ENCODE measurements at regions not wholly inside any gene's neighbourhood (a gene's known extent, or its start where the extent isn't known, plus 50 kb on each side); places are given as distances from the start of the nearest gene placed in this dataset.
A peak's percentile ranks its signal among the peaks of the same experiment; 100 is the strongest.
"Not testable (repeated sequence)": the region's sequence is repeated elsewhere in the genome, so short reads cannot be mapped to it uniquely, and the experiment has no call there.

DNA sequence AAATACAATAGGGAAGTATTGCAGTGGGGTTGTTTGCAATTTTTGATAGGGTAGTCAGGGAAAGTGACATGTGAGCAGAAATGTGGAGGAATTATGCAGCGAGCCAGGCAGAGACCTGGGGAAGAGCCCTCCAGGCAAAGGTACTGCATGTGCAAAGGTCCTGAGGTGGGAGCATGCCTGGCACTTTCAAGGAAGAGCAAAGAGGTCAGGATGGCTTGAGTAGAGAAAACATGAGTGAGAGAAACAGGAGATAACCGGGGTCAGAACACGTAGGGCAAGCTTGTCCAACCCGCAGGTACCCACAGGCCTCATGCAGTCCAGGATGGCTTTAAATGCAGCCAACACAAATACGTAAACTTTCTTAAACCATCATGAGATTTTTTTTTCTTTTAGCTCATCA lies 71.0 kb downstream of the COQ2 start:
- DNase-seq (ENCODE audit: low read depth), result no peak

DNA sequence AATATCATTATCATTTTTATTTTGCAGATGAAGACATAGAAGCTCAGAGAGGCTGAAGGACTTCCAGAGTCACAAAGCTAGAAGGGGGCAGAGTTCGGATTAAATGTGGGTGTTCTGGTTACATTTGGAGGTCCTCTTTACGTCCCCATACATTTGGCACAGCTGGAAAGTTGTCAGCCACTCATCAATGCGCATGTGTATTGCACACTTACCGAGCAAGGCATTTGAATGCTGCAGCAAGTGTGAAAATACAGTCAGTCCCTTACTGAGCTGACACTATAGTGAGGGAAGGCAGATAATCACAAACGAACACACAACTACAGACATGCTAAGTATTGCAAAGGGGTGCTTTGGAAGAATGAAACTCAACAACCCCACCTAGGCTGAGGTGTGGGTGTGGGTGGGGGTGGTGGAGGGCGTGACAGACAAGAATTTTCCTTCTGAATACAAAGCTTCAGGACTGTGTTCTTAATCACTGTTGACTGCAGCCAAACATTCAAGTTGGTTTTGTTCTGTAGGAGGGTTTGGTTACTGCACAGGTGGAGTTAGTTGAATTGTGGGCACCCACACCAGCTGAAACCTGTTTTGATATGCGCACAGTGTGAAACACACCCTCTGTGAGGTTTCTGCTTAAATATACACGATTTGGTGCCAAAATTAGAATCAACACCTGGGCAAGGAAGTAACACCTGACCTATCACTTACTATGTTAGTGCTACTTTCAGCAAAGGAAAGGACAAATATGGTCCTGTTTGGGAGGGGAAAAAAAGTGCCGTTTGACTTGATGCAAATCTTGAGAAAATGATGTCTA lies 72.4 kb downstream of the COQ2 start:
- DNase-seq (ENCODE audit: low read depth), result no peak

DNA sequence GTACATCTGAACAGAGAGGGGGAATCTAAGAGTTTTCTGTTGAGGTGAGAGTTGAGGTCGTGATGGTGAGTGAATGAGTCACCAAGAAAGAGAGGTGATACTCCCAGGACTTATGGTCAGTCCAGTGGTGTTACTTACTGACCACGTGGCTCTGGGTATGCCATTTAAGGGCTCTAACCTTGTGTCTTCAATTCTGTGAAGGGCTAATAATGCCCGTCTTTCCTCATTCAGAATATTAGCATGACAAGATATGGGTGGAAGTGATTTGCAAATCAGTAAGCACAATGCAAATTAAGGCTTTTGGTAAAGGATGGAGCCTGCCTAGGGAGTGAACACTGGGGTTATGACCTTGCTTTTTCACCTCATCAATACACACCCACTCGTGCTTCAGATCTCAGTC lies 75.2 kb downstream of the COQ2 start:
- no peak for DNase-seq (ENCODE audit: low read depth)

DNA sequence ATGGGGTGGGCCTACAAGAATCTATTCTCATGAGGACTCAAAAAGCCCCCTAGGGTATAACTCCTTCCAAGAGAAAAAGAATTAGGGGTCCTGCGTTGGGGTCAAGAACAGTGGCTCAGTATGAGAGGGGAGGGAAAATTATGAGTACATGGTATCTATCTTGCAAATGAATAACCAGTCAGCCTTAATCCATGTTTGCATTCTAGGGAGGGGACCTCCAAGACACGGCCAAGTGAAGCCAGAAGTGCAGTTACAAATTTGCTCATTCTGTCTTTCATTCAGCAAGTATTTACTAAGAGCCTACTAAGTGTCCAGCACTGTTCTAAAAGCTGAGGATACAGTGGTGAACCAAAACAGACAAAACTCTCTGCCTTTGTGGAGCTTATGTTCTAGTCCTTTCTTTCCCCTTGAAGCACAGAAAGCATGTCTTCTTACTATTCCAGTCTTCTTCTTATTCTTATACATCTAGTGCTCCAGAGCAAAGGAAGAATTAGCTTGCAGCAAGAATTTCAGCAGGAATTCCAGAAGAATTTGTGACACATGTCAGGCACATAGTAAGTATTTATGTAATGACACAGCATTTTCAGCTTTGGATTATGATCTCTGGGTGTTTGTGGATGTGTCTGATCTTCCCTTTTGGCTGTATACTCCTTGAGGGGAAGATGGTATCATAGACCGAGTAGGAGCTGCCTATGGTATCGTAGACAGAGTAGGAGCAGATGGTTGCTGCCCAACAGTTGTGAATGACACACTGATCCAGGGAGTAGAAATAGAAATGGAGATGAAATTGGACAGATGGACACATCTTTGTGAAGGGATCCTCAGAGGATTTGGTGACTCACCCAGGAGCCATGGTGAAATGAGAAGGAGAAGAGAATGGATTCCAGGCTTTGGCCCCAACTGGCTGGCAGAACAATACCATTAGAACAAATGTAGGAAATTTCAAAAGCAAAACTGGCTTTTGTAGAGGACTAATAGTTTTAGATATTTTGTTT lies 75.9 kb downstream of the COQ2 start:
- DNase-seq (ENCODE audit: low read depth), result no peak

DNA sequence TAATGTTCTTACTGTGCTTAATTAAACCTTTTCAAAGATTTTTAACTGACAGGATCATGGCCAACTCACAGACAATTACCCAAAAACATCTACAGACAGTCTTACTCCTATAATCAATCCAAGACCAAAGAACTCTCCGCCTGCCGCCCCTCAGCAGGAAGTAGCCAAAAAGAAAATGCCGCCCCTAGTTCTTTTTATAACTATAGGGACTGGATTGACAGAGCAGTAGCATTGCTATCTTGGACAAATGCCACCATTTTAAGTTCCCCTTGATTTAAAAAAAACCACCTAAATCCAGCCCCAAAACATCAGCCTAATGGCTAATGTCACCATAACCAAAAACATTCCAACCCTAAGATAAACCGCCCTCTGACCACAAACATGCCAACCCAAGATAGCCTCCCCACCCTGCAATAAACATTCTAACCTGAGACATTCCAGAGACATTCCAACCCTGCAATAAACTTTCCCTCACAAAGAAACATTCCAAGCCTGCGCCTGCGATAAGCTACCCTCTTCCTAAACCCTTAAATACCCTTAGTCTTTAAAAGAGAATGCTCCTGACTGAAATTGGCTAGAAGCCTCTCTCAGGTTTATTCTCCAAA lies 77.0 kb downstream of the COQ2 start:
- DNase-seq (ENCODE audit: low read depth), result no peak

DNA sequence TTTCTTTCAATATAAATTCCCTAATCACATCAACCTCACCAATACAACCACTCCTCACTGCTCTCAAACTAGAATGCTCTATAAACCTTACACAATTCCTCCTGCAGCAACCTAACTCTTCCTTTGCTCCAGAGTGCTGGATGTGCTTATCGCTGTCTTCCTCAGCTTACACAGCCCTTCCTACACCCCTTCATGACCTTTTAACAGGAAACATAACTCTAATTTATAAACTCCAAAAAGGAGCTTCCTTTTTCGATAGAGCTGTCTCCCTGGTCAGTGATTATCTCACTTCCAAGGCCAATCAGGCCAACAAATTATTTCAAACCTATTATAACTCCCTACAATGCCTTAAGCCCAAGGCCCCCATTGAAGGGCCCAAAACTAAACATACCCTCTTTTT lies 78.8 kb downstream of the COQ2 start:
- no peak for DNase-seq (ENCODE audit: low read depth)

- DNase-seq (ENCODE audit: low read depth), result no peak
Observed at GRCh38 chr4:83204731-83205130, 79.9 kb downstream of the COQ2 start.

- DNase-seq (ENCODE audit: low read depth), result no peak
Observed at GRCh38 chr4:83201761-83202160, 82.8 kb downstream of the COQ2 start.

- no peak for DNase-seq (ENCODE audit: low read depth)
Observed at GRCh38 chr4:83197555-83198235, 83.2 kb upstream of the PLAC8 start.

DNA sequence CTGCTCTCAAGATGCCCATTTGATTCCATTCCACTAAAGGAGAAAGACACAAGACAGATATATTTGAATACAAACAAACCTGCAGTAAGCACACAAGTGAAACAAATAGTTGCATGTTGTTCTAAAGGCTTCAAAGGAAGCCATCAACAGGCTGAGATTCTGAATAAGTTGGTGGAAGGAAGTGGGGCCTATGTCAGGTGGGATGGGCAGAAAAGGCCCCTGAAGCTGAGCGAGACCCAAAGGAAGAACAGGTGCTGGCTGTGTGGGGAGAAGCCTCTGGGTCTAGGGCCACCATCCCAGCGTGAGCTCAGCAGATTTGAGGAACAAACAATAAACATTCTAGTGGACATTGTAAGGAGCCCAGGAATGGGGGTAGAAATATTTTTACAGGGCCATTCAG lies 82.4 kb upstream of the PLAC8 start:
- DNase-seq (ENCODE audit: low read depth), result no peak

GRCh38 chr4:83195269-83195668 lies 80.7 kb upstream of the PLAC8 start:
- DNase-seq (ENCODE audit: low read depth), result no peak

DNA sequence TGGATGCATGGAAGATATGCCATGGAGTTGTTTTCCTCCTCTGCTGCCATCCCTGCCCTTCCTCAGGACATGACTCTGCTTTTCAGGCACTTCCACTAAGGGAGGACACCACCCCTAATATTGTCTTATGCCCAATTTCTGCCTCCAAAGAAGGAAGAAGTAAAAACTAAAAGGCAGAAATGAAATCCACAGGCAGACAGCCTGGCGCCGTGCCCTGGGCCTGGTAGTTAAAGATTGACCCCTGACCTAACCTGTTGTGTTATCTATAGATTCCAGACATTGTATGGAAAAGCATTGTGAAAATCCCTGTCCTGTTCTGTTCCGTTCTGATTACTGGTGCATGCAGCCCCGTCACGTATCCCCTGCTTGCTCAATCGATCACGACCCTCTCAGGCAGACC lies 80.1 kb upstream of the PLAC8 start:
- not testable (repeated sequence) for DNase-seq (ENCODE audit: low read depth)

- DNase-seq (ENCODE audit: low read depth), result no peak
Observed at GRCh38 chr4:83192634-83193033, 78.1 kb upstream of the PLAC8 start.

GRCh38 chr4:83191026-83191425 lies 76.5 kb upstream of the PLAC8 start:
- no peak for DNase-seq (ENCODE audit: low read depth)

GRCh38 chr4:83189631-83190136 lies 75.2 kb upstream of the PLAC8 start:
- DNase-seq (ENCODE audit: low read depth), result no peak

- peak; percentile 35 for DNase-seq (ENCODE audit: low read depth)
Observed at GRCh38 chr4:83180431-83180968, 66.0 kb upstream of the PLAC8 start.

- DNase-seq (ENCODE audit: low read depth), result no peak
Observed at GRCh38 chr4:83179205-83179604, 64.7 kb upstream of the PLAC8 start.

GRCh38 chr4:83178029-83178428 lies 63.5 kb upstream of the PLAC8 start:
- no peak for DNase-seq (ENCODE audit: low read depth)

DNA sequence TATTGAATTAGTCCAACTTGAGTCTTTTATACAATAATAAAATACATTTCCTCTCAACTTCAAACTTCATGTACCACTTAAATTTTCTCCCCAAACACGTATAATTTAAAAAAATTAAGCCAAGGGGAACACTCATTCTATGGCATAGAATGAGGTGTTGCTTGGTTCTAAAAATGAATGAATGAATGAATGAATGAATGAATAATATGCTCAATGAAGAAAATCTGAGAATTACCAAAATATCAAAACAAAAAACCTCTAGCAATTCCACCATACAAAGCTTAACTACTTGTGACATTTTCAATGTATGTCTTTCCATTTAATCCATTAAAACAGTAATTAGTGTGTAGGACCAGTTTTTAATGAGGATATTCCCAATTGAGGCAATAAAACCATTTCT lies 62.7 kb upstream of the PLAC8 start:
- no peak for DNase-seq (ENCODE audit: low read depth)

- no peak for DNase-seq (ENCODE audit: low read depth)
Observed at GRCh38 chr4:83174844-83175414, 60.4 kb upstream of the PLAC8 start.

DNA sequence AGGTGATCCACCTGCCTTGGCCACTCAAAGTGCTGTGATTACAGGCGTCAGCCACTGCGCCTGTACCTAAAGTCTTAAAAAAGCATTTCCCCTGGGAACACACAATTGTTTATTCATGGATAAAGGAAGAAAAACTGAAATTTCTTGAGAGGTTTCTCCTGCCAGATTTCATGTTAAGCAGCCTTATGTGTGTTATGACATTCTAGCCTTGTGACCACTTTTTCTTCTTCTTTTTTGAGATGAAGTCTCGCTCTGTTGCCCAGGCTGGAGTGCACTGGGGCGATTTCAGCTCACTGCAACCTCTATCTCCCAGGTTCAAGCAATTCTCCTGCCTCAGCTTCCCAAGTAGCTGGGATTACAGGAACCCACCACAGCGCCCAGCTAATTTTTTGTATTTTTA lies 57.8 kb upstream of the PLAC8 start:
- no peak for DNase-seq (ENCODE audit: low read depth)

Measured in CMK (cell line).